CD1c-positive myeloid dendritic cell (primary cell): ENCODE measurements at regions not wholly inside any gene's neighbourhood (a gene's known extent, or its start where the extent isn't known, plus 50 kb on each side); places are given as distances from the start of the nearest gene placed in this dataset.
A peak's percentile ranks its signal among the peaks of the same experiment; 100 is the strongest.

ENCODE experiments used
- DNase-seq: peaks from one replicate; pipeline ENCODE4 v3.0.0-alpha.2; 2016; ENCODE audit errors: extremely low spot score

- DNase-seq, result no peak
Measured at GRCh38 chr12:97324471-97324870, 138.1 kb upstream of the RMST start.

GRCh38 chr12:97335115-97335514, 127.5 kb upstream of the RMST start:
- no peak for DNase-seq

- no peak for DNase-seq
Measured at GRCh38 chr12:97336900-97337751, 125.5 kb upstream of the RMST start.

DNA sequence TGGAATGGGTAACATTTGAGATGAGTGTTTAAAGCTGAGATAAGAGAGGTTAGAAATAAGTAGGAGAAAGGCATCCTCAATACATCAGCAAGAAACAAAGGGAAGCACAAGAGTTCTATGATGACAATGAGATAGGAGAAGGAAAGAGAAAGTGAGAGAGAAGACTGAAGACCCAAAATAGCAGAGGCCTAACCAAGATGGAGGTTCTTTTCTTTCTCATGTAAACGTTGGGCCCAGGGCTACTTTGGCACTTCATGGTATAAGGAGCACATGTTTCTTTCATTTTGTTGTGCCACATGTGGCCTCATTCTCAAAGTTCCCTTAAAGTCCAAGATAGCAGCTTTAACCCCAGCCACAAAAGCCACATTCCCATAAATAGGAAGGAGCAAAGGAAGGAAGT, 120.5 kb upstream of the RMST start:
- no peak for DNase-seq

- no peak for DNase-seq
Measured at GRCh38 chr12:97347956-97348355, 114.6 kb upstream of the RMST start.

GRCh38 chr12:97358361-97358760, 104.2 kb upstream of the RMST start:
- DNase-seq, result no peak

- no peak for DNase-seq
Measured at GRCh38 chr12:97359021-97359690, 103.4 kb upstream of the RMST start.

DNA sequence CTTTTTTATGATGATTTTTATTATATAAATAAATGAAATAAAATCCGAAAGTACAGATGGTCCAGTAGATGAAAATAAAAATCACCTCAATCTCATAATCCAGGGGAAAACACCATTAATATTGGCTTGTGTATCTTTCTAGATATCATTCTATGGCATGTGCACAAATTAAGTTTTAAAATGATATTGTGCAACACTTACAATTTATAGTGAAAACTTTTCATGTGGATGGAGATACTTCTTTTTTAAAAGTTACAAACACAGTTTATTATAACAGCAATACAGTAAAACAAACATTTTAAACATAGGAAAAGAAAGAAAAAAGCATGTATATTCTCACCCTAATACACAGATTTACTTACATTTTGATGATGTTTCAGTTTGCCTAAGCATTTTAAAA, 98.9 kb upstream of the RMST start:
- DNase-seq, result no peak

DNA sequence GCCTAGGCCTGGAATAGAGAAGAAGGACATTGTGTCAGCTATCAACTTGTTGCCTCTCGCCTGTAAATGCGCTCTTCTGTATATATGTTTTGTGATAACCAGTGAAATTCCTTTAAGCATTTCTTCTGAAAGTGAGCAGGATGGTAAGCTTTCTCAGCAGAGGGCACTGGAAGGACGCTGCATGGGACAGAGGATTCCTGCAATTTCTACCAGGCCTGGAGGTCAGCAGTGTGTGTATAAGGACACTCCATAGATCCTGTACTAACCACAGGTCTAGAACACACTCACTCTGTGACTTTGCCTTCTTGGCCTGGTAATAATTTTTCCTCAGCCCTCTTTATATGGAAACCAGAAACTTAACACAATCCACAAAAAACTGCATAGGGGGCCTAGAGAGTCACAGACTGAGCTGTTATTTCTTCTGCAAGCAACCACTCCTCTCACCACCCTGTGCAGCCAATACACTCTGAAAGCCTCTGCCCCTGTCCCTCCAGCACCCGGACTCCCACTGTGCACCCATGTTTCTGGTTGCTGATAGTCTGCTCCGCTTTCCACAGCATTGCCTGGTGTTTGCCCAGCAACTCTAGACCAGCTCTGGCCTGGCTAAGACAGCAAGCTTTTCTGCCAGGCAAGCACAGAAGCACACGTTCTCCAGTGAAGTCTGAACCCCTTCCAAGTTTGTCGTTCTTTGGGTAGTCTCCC, 94.0 kb upstream of the RMST start:
- no peak for DNase-seq

GRCh38 chr12:97375310-97375709, 87.3 kb upstream of the RMST start:
- DNase-seq, result no peak

GRCh38 chr12:97380440-97380839, 82.2 kb upstream of the RMST start:
- DNase-seq, result no peak

DNA sequence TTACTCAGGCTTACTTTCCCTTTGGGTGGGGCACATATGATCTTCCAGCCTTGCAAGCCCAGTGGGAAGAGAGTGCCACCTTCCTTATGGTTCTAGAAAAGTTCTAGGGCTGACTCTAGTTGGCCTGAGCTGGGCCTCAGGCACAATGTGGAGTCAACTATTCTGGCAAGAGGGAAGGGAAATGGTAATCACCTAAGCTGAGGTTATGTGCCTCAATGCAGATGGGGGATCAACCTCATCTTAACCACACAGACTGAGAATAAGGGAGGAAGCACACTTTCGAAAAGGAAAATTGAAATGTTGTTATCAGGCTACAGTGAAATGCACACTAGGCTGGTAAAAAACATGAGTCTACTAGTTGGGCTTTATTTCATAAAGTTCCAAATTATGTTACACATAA, 77.5 kb upstream of the RMST start:
- no peak for DNase-seq

DNA sequence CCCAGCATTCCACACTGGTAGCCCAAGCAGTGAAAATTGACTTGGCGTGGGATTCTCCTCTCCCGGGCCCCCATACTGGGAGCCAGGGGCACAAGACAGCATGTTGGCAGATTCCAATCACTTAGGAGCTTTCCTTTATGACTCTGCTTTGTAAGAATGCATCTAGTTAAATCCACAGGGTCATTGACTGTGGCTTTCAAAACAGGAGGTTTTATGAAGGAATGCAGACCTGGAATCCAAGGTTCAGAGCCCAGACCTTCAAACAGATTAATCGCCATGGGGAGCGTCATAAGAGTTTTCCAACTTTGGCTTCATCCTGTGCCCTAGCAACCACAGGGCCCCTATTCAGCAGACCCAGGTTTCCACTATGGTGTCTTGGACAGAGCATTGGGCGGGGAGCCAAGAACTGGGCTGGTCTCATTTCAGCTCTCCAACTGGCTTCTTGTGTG, 76.4 kb upstream of the RMST start:
- no peak for DNase-seq

DNA sequence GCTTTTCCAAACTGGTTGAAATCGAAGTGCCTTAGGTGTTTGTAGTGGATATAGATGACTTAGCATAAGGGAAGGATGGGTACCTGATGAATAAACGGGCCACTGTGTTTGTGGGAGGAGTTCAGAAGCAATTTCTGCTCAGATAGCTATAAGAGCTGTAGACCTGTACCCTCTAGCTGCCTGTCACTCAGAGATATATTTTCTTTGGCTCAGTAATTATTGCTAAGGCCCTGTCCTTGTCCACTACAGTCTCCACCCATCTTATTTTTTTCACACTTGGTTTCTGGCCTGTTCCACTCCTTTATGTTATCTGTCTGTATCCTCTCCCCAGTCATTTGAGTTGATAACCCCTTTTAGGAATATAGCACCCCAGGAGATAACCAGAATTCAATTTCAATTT, 74.8 kb upstream of the RMST start:
- DNase-seq, result no peak

GRCh38 chr12:97394657-97395056, 67.9 kb upstream of the RMST start:
- DNase-seq, result no peak

DNA sequence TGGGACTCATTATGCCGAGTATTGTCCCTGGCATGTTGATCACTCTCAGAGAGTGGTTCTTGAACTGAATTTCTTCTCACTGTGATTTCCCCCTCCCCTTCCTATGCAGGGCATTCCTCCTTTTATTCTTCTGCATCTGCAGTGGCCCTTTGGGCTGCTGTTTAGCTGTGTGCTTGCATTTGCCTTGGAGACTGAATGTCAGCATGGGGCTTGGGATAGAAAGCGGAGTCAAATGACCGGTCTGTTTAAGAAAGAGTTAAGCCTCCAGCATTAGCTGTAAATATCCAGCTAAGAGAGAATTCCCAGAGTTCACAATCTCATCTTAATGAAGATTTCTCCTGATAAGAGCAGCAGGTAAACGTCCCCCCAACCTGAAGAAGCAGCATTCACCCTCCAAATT, 65.6 kb upstream of the RMST start:
- no peak for DNase-seq

DNA sequence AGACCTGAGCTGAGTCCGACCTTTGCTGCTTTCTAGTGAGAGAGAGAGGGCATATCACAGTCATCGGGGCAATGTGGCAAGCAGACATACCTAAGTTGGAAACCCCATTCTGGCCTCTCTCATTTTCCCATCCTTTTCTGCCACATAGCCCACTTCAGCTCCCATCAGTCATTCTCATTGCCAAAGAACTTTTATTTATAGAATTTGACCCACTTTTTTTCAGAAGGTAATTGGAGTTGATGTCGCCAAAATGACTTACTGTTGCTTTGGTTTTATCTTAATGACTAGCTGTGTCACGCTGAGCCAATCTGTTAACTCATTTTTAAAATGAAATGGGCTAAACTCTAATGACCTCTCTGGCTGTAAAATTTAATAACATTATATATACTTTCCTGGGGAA, 63.9 kb upstream of the RMST start:
- no peak for DNase-seq

- DNase-seq, result no peak
Measured at GRCh38 chr12:97404093-97404492, 58.5 kb upstream of the RMST start.

GRCh38 chr12:97404543-97404942, 58.1 kb upstream of the RMST start:
- peak; percentile 7 for DNase-seq

- no peak for DNase-seq
Measured at GRCh38 chr12:97408363-97408762, 54.2 kb upstream of the RMST start.

GRCh38 chr12:97411341-97411740, 51.3 kb upstream of the RMST start:
- DNase-seq, result no peak
